ENCODE measurements at regions not wholly inside any gene's neighbourhood (a gene's known extent, or its start where the extent isn't known, plus 50 kb on each side); places are given as distances from the start of the nearest gene placed in this dataset.

GRCh38 chr5:143471666-143472464 is 68.4 kb upstream of the NR3C1 start:
- H3K27me3 ChIP-seq (ENCODE audit: control insufficient read depth in 2 of 2, insufficient read depth in 2 of 2, low read length in 2 of 2) = no peaks in the 10 kb centered on the region
- no peaks in the 10 kb centered on the region for H3K4me1 ChIP-seq (replicated peaks in 1 of 2; ENCODE audit: control insufficient read depth in 2 of 2, insufficient read depth in 2 of 2, low read length in 2 of 2)
- WGBS (ENCODE audit: insufficient coverage, low coverage, missing lambda C conversion rate) = under 1% methylated on average over 7 of the region's 7 CpGs
- no peaks in the 10 kb centered on the region for H3K9me1 ChIP-seq (ENCODE audit: control insufficient read depth, insufficient read depth, low read length)
- no peaks in the 10 kb centered on the region for H3K79me2 ChIP-seq (ENCODE audit: control insufficient read depth, insufficient read depth, low read length)
- no peaks in the 10 kb centered on the region for H3K36me3 ChIP-seq (ENCODE audit: control insufficient read depth, insufficient read depth, low read length)
- no peak overlapping the region for H2AFZ ChIP-seq (ENCODE audit: low read depth, low read length)
- H3K9ac ChIP-seq (ENCODE audit: insufficient read depth in 1 of 2, low read depth in 2 of 2, low read length in 2 of 2) = no peak overlapping the region
- CTCF ChIA-PET (ENCODE audit: low intra/inter-chr PET ratio) = no interaction called here
- POLR2A ChIA-PET = interaction anchor here (0.6 to 1.1 kb wide), 3 partner anchors 8 to 874 kb away, joined by 3 to 4 read pairs (median 3); no protein-coding TSS in a partner anchor
- DNase-seq (ENCODE audit: extremely low read depth in 1 of 4, low spot score in 3 of 4) (no peak), ATAC-seq (no peak), FAIRE-seq (no peak)
- H3K9me3 ChIP-seq (replicated peaks; ENCODE audit: control insufficient read depth, insufficient read depth, low read depth, low read length) = no peaks in the 10 kb centered on the region
- H3K4me3 ChIP-seq = no peak overlapping the region
- in situ Hi-C loops (cut with MboI) = no loop called here
- intact Hi-C loops (cut with micrococcal nuclease) = no loop called here
- no peaks in the 10 kb centered on the region for H4K20me1 ChIP-seq (replicated peaks; ENCODE audit: control insufficient read depth, insufficient read depth, low read length)
- H3K27ac ChIP-seq (ENCODE audit: extremely low read depth, low read depth, low read length) = no peak overlapping the region
- BruUV-seq (replicated peaks) = no TSS peak
- TF ChIP-seq RBM25 (IDR thresholded peaks at IDR 0.05; ENCODE audit: low read depth, low read length, severe bottlenecking) (peak; percentile 37), CBFA2T2 (conservative IDR thresholded peaks at IDR 0.05) (no peak)
- no peak overlapping the region for H3K4me2 ChIP-seq (ENCODE audit: insufficient read depth, low read length)

GRCh38 chr5:143471041-143471509 is 67.6 kb upstream of the NR3C1 start:
- ChIA-PET POLR2A (no interaction called here), CTCF (ENCODE audit: low intra/inter-chr PET ratio) (no interaction called here)
- no peaks in the 10 kb centered on the region for H3K9me3 ChIP-seq (replicated peaks; ENCODE audit: control insufficient read depth, insufficient read depth, low read depth, low read length)
- no peaks in the 10 kb centered on the region for H3K79me2 ChIP-seq (ENCODE audit: control insufficient read depth, insufficient read depth, low read length)
- H4K20me1 ChIP-seq (replicated peaks; ENCODE audit: control insufficient read depth, insufficient read depth, low read length) = no peaks in the 10 kb centered on the region
- DNase-seq (ENCODE audit: extremely low read depth in 1 of 4, low spot score in 3 of 4) (no peak), FAIRE-seq (no peak), ATAC-seq (no peak)
- no peak overlapping the region for H3K4me3 ChIP-seq
- H3K9me1 ChIP-seq (ENCODE audit: control insufficient read depth, insufficient read depth, low read length) = no peaks in the 10 kb centered on the region
- intact Hi-C loops (cut with micrococcal nuclease) (no loop called here), in situ Hi-C loops (cut with MboI) (no loop called here)
- TF ChIP-seq ZNF239 (CRISPR knock-in tag; IDR thresholded peaks at IDR 0.05) (peak; percentile 19; the same call in 1 of the 2 replicates), SRSF3 (IDR thresholded peaks at IDR 0.05; ENCODE audit: insufficient read depth, low read length) (no peak), FOSL1 (tag; conservative IDR thresholded peaks at IDR 0.05) (0 out of 2 replicates have a peak, but pooled peaks have one; percentile 28)
- no peak overlapping the region for H3K4me2 ChIP-seq (ENCODE audit: insufficient read depth, low read length)
- no peaks in the 10 kb centered on the region for H3K36me3 ChIP-seq (ENCODE audit: control insufficient read depth, insufficient read depth, low read length)
- no peak overlapping the region for H3K27ac ChIP-seq (ENCODE audit: extremely low read depth, low read depth, low read length)
- H3K9ac ChIP-seq (ENCODE audit: insufficient read depth in 1 of 2, low read depth in 2 of 2, low read length in 2 of 2) = no peak overlapping the region
- 5% methylated on average over 1 of the region's 1 CpG for WGBS (ENCODE audit: insufficient coverage, low coverage, missing lambda C conversion rate)
- H3K4me1 ChIP-seq (replicated peaks in 1 of 2; ENCODE audit: control insufficient read depth in 2 of 2, insufficient read depth in 2 of 2, low read length in 2 of 2) = no peaks in the 10 kb centered on the region
- H2AFZ ChIP-seq (ENCODE audit: low read depth, low read length) = no peak overlapping the region
- BruUV-seq (replicated peaks) = no TSS peak
- no peaks in the 10 kb centered on the region for H3K27me3 ChIP-seq (ENCODE audit: control insufficient read depth in 2 of 2, insufficient read depth in 2 of 2, low read length in 2 of 2)

All from K562 (cell line).